Astrocyte (in vitro differentiated cells and primary cell): ENCODE measurements at regions not wholly inside any gene's neighbourhood (a gene's known extent, or its start where the extent isn't known, plus 50 kb on each side); places are given as distances from the start of the nearest gene placed in this dataset.

Source experiments
- CTCF ChIP-seq: IDR thresholded peaks from 2 replicates; pipeline ENCODE4 v1.5.1; 2011; ENCODE audit warnings: low read depth, mild to moderate bottlenecking, inconsistent platforms, low read length, moderate library complexity; ENCODE audit not compliant: insufficient read depth
- EZH2 ChIP-seq: IDR thresholded peaks from 2 replicates; pipeline ENCODE4 v1.6.1; 2012; ENCODE audit warnings: mild to moderate bottlenecking, low read length, inconsistent platforms; ENCODE audit not compliant: insufficient read depth

GRCh38 chr17:77535892-77536291 lies 395.1 kb downstream of the SEC14L1 start:
- TF ChIP-seq CTCF (no peak), EZH2 (no peak)
